ENCODE measurements at regions not wholly inside any gene's neighbourhood (a gene's known extent, or its start where the extent isn't known, plus 50 kb on each side); places are given as distances from the start of the nearest gene placed in this dataset.

DNA sequence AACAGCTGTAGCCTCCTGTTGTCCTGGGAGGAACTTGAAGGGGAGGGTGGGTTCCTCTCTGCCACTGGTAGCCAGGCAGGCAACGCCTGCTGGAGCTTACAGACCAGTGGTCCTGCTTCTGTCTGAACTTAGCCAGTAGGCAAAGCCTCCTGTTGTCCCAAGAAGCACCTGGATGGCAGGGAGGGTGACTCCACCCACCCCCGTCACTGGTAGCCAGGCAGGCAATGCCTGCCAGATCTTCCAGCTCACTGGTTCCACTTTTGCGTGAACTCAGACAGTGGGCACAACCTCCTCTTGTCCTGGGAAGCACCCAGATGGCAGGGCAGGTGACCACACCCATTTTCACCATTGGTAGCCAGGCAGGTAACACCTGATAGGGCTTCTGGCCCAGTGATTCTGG lies 203.5 kb upstream of the DIPK2B start (continued):
- TF ChIP-seq, protein P1, sequence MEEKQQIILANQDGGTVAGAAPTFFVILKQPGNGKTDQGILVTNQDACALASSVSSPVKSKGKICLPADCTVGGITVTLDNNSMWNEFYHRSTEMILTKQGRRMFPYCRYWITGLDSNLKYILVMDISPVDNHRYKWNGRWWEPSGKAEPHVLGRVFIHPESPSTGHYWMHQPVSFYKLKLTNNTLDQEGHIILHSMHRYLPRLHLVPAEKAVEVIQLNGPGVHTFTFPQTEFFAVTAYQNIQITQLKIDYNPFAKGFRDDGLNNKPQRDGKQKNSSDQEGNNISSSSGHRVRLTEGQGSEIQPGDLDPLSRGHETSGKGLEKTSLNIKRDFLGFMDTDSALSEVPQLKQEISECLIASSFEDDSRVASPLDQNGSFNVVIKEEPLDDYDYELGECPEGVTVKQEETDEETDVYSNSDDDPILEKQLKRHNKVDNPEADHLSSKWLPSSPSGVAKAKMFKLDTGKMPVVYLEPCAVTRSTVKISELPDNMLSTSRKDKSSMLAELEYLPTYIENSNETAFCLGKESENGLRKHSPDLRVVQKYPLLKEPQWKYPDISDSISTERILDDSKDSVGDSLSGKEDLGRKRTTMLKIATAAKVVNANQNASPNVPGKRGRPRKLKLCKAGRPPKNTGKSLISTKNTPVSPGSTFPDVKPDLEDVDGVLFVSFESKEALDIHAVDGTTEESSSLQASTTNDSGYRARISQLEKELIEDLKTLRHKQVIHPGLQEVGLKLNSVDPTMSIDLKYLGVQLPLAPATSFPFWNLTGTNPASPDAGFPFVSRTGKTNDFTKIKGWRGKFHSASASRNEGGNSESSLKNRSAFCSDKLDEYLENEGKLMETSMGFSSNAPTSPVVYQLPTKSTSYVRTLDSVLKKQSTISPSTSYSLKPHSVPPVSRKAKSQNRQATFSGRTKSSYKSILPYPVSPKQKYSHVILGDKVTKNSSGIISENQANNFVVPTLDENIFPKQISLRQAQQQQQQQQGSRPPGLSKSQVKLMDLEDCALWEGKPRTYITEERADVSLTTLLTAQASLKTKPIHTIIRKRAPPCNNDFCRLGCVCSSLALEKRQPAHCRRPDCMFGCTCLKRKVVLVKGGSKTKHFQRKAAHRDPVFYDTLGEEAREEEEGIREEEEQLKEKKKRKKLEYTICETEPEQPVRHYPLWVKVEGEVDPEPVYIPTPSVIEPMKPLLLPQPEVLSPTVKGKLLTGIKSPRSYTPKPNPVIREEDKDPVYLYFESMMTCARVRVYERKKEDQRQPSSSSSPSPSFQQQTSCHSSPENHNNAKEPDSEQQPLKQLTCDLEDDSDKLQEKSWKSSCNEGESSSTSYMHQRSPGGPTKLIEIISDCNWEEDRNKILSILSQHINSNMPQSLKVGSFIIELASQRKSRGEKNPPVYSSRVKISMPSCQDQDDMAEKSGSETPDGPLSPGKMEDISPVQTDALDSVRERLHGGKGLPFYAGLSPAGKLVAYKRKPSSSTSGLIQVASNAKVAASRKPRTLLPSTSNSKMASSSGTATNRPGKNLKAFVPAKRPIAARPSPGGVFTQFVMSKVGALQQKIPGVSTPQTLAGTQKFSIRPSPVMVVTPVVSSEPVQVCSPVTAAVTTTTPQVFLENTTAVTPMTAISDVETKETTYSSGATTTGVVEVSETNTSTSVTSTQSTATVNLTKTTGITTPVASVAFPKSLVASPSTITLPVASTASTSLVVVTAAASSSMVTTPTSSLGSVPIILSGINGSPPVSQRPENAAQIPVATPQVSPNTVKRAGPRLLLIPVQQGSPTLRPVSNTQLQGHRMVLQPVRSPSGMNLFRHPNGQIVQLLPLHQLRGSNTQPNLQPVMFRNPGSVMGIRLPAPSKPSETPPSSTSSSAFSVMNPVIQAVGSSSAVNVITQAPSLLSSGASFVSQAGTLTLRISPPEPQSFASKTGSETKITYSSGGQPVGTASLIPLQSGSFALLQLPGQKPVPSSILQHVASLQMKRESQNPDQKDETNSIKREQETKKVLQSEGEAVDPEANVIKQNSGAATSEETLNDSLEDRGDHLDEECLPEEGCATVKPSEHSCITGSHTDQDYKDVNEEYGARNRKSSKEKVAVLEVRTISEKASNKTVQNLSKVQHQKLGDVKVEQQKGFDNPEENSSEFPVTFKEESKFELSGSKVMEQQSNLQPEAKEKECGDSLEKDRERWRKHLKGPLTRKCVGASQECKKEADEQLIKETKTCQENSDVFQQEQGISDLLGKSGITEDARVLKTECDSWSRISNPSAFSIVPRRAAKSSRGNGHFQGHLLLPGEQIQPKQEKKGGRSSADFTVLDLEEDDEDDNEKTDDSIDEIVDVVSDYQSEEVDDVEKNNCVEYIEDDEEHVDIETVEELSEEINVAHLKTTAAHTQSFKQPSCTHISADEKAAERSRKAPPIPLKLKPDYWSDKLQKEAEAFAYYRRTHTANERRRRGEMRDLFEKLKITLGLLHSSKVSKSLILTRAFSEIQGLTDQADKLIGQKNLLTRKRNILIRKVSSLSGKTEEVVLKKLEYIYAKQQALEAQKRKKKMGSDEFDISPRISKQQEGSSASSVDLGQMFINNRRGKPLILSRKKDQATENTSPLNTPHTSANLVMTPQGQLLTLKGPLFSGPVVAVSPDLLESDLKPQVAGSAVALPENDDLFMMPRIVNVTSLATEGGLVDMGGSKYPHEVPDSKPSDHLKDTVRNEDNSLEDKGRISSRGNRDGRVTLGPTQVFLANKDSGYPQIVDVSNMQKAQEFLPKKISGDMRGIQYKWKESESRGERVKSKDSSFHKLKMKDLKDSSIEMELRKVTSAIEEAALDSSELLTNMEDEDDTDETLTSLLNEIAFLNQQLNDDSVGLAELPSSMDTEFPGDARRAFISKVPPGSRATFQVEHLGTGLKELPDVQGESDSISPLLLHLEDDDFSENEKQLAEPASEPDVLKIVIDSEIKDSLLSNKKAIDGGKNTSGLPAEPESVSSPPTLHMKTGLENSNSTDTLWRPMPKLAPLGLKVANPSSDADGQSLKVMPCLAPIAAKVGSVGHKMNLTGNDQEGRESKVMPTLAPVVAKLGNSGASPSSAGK (IDR thresholded peaks at IDR 0.05) = no peak
- TF ChIP-seq SIX5 (IDR thresholded peaks at IDR 0.05; ENCODE audit: borderline replicate concordance in 1 of 2, insufficient read depth in 1 of 2, low read depth in 1 of 2, low read length in 2 of 2) = no peak
- TF ChIP-seq GATAD2B (IDR thresholded peaks at IDR 0.05; ENCODE audit: borderline replicate concordance) = no peak
- TF ChIP-seq, protein P2, sequence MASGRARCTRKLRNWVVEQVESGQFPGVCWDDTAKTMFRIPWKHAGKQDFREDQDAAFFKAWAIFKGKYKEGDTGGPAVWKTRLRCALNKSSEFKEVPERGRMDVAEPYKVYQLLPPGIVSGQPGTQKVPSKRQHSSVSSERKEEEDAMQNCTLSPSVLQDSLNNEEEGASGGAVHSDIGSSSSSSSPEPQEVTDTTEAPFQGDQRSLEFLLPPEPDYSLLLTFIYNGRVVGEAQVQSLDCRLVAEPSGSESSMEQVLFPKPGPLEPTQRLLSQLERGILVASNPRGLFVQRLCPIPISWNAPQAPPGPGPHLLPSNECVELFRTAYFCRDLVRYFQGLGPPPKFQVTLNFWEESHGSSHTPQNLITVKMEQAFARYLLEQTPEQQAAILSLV (tag; IDR thresholded peaks at IDR 0.05) = no peak
- TF ChIP-seq CHD4 (IDR thresholded peaks at IDR 0.05; ENCODE audit: insufficient read depth, insufficient replicate concordance, low read depth, low read length, poor library complexity, severe bottlenecking) = no peak
- TF ChIP-seq DACH1 (IDR thresholded peaks at IDR 0.05; ENCODE audit: partially characterized antibody) = no peak
- TF ChIP-seq SAP30 (IDR thresholded peaks at IDR 0.05; ENCODE audit: borderline replicate concordance, insufficient read depth, low read depth, low read length, poor library complexity, severe bottlenecking) = no peak
- TF ChIP-seq, protein P3, sequence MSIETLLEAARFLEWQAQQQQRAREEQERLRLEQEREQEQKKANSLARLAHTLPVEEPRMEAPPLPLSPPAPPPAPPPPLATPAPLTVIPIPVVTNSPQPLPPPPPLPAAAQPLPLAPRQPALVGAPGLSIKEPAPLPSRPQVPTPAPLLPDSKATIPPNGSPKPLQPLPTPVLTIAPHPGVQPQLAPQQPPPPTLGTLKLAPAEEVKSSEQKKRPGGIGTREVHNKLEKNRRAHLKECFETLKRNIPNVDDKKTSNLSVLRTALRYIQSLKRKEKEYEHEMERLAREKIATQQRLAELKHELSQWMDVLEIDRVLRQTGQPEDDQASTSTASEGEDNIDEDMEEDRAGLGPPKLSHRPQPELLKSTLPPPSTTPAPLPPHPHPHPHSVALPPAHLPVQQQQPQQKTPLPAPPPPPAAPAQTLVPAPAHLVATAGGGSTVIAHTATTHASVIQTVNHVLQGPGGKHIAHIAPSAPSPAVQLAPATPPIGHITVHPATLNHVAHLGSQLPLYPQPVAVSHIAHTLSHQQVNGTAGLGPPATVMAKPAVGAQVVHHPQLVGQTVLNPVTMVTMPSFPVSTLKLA (conservative IDR thresholded peaks at IDR 0.05) = no peak
- no peak for TF ChIP-seq PHF20 (IDR thresholded peaks at IDR 0.05; ENCODE audit: partially characterized antibody)
- TF ChIP-seq, protein P4, sequence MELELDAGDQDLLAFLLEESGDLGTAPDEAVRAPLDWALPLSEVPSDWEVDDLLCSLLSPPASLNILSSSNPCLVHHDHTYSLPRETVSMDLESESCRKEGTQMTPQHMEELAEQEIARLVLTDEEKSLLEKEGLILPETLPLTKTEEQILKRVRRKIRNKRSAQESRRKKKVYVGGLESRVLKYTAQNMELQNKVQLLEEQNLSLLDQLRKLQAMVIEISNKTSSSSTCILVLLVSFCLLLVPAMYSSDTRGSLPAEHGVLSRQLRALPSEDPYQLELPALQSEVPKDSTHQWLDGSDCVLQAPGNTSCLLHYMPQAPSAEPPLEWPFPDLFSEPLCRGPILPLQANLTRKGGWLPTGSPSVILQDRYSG (tag; conservative IDR thresholded peaks at IDR 0.05; ENCODE audit: low read depth) = no peak
- no peak for TF ChIP-seq HCFC1 (IDR thresholded peaks at IDR 0.05; ENCODE audit: low read depth, low read length)
- no peak for TF ChIP-seq SNIP1 (IDR thresholded peaks at IDR 0.05; ENCODE audit: low read depth)
- no peak for TF ChIP-seq ZNF76 (CRISPR knock-in tag; IDR thresholded peaks at IDR 0.05; ENCODE audit: borderline replicate concordance)
